GM18502 (cell line): ENCODE measurements at regions not wholly inside any gene's neighbourhood (a gene's known extent, or its start where the extent isn't known, plus 50 kb on each side); places are given as distances from the start of the nearest gene placed in this dataset.
"Not testable (repeated sequence)": the region's sequence is repeated elsewhere in the genome, so short reads cannot be mapped to it uniquely, and the experiment has no call there.

ENCODE experiments used
- ATAC-seq: cut with Tn5 transposase; IDR thresholded peaks from one replicate; pipeline ENCODE4 v1.9.1; 2021; ENCODE audit warnings: mild to moderate bottlenecking; ENCODE audit not compliant: unreplicated experiment, poor library complexity

GRCh38 chr7:118867860-118868259, 643.4 kb downstream of the ANKRD7 start:
- ATAC-seq: no peak

GRCh38 chr7:118869141-118869540, 644.6 kb downstream of the ANKRD7 start:
- ATAC-seq: not testable (repeated sequence)

- no peak for ATAC-seq
Measured at GRCh38 chr7:118870187-118870586, 645.7 kb downstream of the ANKRD7 start.

- no peak for ATAC-seq
Measured at GRCh38 chr7:118872568-118872967, 648.1 kb downstream of the ANKRD7 start.

GRCh38 chr7:118877187-118877586, 652.7 kb downstream of the ANKRD7 start:
- ATAC-seq: no peak

- no peak for ATAC-seq
Measured at GRCh38 chr7:118878336-118878735, 653.8 kb downstream of the ANKRD7 start.

- no peak for ATAC-seq
Measured at GRCh38 chr7:118898284-118898683, 673.8 kb downstream of the ANKRD7 start.

- ATAC-seq: no peak
Measured at GRCh38 chr7:118902600-118902999, 678.1 kb downstream of the ANKRD7 start.

- no peak for ATAC-seq
Measured at GRCh38 chr7:118907911-118908527, 683.5 kb downstream of the ANKRD7 start.

- ATAC-seq: not testable (repeated sequence)
Measured at GRCh38 chr7:118916120-118916519, 691.6 kb downstream of the ANKRD7 start.

- ATAC-seq: no peak
Measured at GRCh38 chr7:118918556-118918955, 694.1 kb downstream of the ANKRD7 start.

GRCh38 chr7:118938845-118939244, 714.3 kb downstream of the ANKRD7 start:
- ATAC-seq: no peak

- no peak for ATAC-seq
Measured at GRCh38 chr7:118944271-118944670, 719.8 kb downstream of the ANKRD7 start.

GRCh38 chr7:118945911-118946682, 721.6 kb downstream of the ANKRD7 start:
- ATAC-seq: no peak

GRCh38 chr7:118948508-118948907, 724.0 kb downstream of the ANKRD7 start:
- ATAC-seq: no peak

- ATAC-seq: no peak
Measured at GRCh38 chr7:118949031-118949430, 724.5 kb downstream of the ANKRD7 start.

GRCh38 chr7:118956285-118956684, 731.8 kb downstream of the ANKRD7 start:
- ATAC-seq: not testable (repeated sequence)

GRCh38 chr7:118969370-118969769, 744.9 kb downstream of the ANKRD7 start:
- ATAC-seq: no peak

- no peak for ATAC-seq
Measured at GRCh38 chr7:118971706-118972105, 747.2 kb downstream of the ANKRD7 start.

GRCh38 chr7:118974836-118975235, 750.3 kb downstream of the ANKRD7 start:
- no peak for ATAC-seq

GRCh38 chr7:118995350-118995749, 770.8 kb downstream of the ANKRD7 start:
- no peak for ATAC-seq

GRCh38 chr7:119007236-119007635, 782.7 kb downstream of the ANKRD7 start:
- no peak for ATAC-seq
